ENCODE measurements at regions not wholly inside any gene's neighbourhood (a gene's known extent, or its start where the extent isn't known, plus 50 kb on each side); places are given as distances from the start of the nearest gene placed in this dataset.

- DNase-seq (ENCODE audit: low spot score) = no peak
- TF ChIP-seq, protein P1, sequence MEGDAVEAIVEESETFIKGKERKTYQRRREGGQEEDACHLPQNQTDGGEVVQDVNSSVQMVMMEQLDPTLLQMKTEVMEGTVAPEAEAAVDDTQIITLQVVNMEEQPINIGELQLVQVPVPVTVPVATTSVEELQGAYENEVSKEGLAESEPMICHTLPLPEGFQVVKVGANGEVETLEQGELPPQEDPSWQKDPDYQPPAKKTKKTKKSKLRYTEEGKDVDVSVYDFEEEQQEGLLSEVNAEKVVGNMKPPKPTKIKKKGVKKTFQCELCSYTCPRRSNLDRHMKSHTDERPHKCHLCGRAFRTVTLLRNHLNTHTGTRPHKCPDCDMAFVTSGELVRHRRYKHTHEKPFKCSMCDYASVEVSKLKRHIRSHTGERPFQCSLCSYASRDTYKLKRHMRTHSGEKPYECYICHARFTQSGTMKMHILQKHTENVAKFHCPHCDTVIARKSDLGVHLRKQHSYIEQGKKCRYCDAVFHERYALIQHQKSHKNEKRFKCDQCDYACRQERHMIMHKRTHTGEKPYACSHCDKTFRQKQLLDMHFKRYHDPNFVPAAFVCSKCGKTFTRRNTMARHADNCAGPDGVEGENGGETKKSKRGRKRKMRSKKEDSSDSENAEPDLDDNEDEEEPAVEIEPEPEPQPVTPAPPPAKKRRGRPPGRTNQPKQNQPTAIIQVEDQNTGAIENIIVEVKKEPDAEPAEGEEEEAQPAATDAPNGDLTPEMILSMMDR (IDR thresholded peaks at IDR 0.05; ENCODE audit: borderline replicate concordance, control extremely low read depth, extremely low read depth, insufficient read depth, missing control alignments) = no peak
- in situ Hi-C loops (cut with MboI; ENCODE audit: low sequenced_read_pairs, unreplicated experiment) = no loop called here
Observed at GRCh38 chr5:30765227-30765626, 428.3 kb upstream of the CDH6 start.

- in situ Hi-C loops (cut with MboI; ENCODE audit: low sequenced_read_pairs, unreplicated experiment) = no loop called here
- DNase-seq (ENCODE audit: low spot score) = no peak
- TF ChIP-seq, protein P1 (IDR thresholded peaks at IDR 0.05; ENCODE audit: borderline replicate concordance, control extremely low read depth, extremely low read depth, insufficient read depth, missing control alignments) = no peak
Observed at GRCh38 chr5:30764704-30765103, 428.8 kb upstream of the CDH6 start.

DNA sequence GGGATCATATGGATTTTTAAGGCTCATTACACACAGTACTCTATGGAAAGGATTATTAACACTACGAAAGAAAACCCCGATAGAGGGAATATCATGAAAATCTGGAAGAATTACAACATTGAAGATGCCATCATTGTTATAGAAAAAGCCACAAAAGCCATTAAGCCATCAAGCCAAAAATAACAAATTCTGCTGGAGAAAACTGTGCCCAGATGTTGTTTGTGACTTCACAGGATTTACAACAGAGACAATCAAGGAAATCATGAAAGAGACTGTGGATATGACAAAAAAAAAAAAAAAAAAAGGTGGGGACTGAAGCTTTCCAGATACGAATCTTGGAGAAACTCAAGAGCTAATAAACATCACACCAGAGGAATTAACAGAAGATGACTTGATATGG is 433.8 kb upstream of the CDH6 start:
- in situ Hi-C loops (cut with MboI; ENCODE audit: low sequenced_read_pairs, unreplicated experiment) = no loop called here
- DNase-seq (ENCODE audit: low spot score) = no peak
- TF ChIP-seq, protein P1 (IDR thresholded peaks at IDR 0.05; ENCODE audit: borderline replicate concordance, control extremely low read depth, extremely low read depth, insufficient read depth, missing control alignments) = no peak

DNA sequence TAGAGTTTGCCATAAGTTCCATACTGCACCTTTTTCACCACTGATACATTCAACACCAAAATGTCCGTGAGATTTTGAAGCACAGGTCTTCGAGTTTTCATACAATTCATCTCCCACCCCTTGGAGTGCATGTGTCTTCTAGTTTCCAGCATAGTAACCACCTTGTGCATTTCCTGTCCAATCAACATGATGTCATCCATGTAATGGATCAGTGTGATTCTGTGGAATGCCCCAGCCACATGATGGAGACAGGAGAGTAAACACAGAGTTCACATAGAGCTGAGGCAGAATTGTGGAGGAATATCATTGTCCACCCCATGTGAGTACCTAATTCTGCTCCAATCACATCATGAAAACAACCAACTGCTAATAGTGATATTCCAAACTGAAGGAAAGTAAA is 441.5 kb upstream of the CDH6 start:
- in situ Hi-C loops (cut with MboI; ENCODE audit: low sequenced_read_pairs, unreplicated experiment) = no loop called here
- DNase-seq (ENCODE audit: low spot score) = no peak
- TF ChIP-seq, protein P1 (IDR thresholded peaks at IDR 0.05; ENCODE audit: borderline replicate concordance, control extremely low read depth, extremely low read depth, insufficient read depth, missing control alignments) = no peak

DNA sequence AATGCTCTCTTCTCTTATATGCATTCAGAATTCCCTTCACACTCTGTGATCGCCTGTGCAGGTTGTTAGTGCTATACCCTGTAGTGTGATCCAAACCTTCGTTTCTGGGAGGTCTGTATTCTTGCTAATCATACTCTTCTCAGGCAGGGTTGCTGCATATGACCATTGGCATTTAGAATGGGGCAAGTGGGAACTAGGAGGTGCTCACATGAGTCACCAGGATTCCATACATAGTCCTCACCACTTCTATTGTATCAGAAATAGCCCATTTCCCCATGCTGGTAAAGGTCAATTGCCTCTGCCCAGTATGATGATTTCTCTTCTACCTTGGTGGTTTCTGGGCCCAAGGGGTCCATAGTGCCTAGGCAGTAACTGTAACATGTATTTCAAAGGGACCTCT is 443.5 kb upstream of the CDH6 start:
- no peak for DNase-seq (ENCODE audit: low spot score)
- TF ChIP-seq, protein P1 (IDR thresholded peaks at IDR 0.05; ENCODE audit: borderline replicate concordance, control extremely low read depth, extremely low read depth, insufficient read depth, missing control alignments) = no peak
- in situ Hi-C loops (cut with MboI; ENCODE audit: low sequenced_read_pairs, unreplicated experiment) = no loop called here

GRCh38 chr5:30747412-30747811 is 446.1 kb upstream of the CDH6 start:
- DNase-seq (ENCODE audit: low spot score) = no peak
- in situ Hi-C loops (cut with MboI; ENCODE audit: low sequenced_read_pairs, unreplicated experiment) = no loop called here
- TF ChIP-seq, protein P1 (IDR thresholded peaks at IDR 0.05; ENCODE audit: borderline replicate concordance, control extremely low read depth, extremely low read depth, insufficient read depth, missing control alignments) = no peak

DNA sequence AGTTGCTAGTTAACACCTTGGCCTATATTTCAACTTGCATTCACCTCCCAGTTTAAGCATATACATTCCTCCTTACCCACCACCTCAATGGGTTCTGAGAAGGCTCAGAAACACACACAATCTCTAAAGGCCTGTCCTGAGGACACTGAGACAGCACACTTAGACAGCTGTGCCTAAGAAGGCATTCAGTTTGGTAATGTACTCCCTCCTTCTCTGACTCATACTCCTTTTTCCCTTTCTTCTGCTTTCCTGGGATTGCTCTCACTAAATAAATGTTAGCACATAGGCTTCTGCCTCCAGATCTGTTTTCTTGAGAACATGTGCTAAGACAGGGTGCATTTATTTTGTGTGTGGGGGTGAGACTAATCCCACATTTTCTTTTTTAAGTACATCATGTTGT is 456.8 kb upstream of the CDH6 start:
- in situ Hi-C loops (cut with MboI; ENCODE audit: low sequenced_read_pairs, unreplicated experiment) = no loop called here
- TF ChIP-seq, protein P1 (IDR thresholded peaks at IDR 0.05; ENCODE audit: borderline replicate concordance, control extremely low read depth, extremely low read depth, insufficient read depth, missing control alignments) = no peak
- no peak for DNase-seq (ENCODE audit: low spot score)

Measured in GM13976 (cell line).